ENCODE measurements at regions not wholly inside any gene's neighbourhood (a gene's known extent, or its start where the extent isn't known, plus 50 kb on each side); places are given as distances from the start of the nearest gene placed in this dataset.

- peaks cover 0 to 7% of the 10 kb centered on the region in 2 donors for H3K9me3 ChIP-seq
- no peaks in the 10 kb centered on the region for H3K36me3 ChIP-seq
- no peaks in the 10 kb centered on the region for H3K27me3 ChIP-seq
- DNase-seq (ENCODE audit: low spot score): no peak
- no peak overlapping the region for H3K4me3 ChIP-seq
- no peaks in the 10 kb centered on the region for H3K4me1 ChIP-seq
- TF ChIP-seq CTCF (IDR thresholded peaks at IDR 0.05): no peak
- no peak overlapping the region for H3K27ac ChIP-seq
Measured at GRCh38 chr11:21771097-21771496, 421.8 kb upstream of the ANO5 start.

GRCh38 chr11:21774212-21774611 is 418.7 kb upstream of the ANO5 start:
- Histone ChIP-seq H3K36me3 (no peaks in the 10 kb centered on the region), H3K4me1 (no peaks in the 10 kb centered on the region), H3K27me3 (no peaks in the 10 kb centered on the region), H3K9me3 (peaks cover 0 to 7% of the 10 kb centered on the region in 2 donors), H3K27ac (peak overlapping the region in 1 of 2 donors; percentile 35), H3K4me3 (no peak overlapping the region)
- DNase-seq (ENCODE audit: low spot score): no peak
- TF ChIP-seq CTCF (IDR thresholded peaks at IDR 0.05): no peak

DNA sequence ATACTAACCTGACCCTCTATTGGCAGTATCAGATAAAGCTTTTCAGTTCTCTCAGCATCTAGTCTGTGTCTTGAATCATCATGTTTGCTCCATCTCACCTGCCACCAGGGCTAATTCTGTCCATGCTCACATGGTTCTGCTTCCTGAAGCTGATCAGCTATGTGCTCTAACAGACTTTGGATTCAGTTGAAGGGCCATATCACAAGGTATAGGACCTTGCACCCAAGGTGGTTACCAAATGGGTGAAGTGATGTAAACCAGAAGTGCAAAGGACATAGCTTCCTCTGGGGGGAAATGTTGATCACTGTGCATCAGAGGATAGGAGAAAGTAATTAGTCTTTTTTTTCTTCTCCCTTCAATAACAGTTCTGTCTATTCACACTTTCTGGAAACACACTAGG is 417.0 kb upstream of the ANO5 start:
- Histone ChIP-seq H3K4me1 (no peaks in the 10 kb centered on the region), H3K27me3 (no peaks in the 10 kb centered on the region), H3K9me3 (peaks cover 0 to 7% of the 10 kb centered on the region in 2 donors), H3K36me3 (no peaks in the 10 kb centered on the region), H3K27ac (no peak overlapping the region), H3K4me3 (no peak overlapping the region)
- no peak for TF ChIP-seq CTCF (IDR thresholded peaks at IDR 0.05)
- no peak for DNase-seq (ENCODE audit: low spot score)

GRCh38 chr11:21783954-21784353 is 408.9 kb upstream of the ANO5 start:
- Histone ChIP-seq H3K4me1 (no peaks in the 10 kb centered on the region), H3K36me3 (no peaks in the 10 kb centered on the region), H3K27ac (no peak overlapping the region), H3K9me3 (no peaks in the 10 kb centered on the region), H3K27me3 (no peaks in the 10 kb centered on the region), H3K4me3 (no peak overlapping the region)
- no peak for DNase-seq (ENCODE audit: low spot score)
- no peak for TF ChIP-seq CTCF (IDR thresholded peaks at IDR 0.05)

- H3K27me3 ChIP-seq: no peaks in the 10 kb centered on the region
- no peak overlapping the region for H3K27ac ChIP-seq
- peaks cover 0 to 4% of the 10 kb centered on the region in 2 donors for H3K9me3 ChIP-seq
- DNase-seq (ENCODE audit: low spot score): no peak
- TF ChIP-seq CTCF (IDR thresholded peaks at IDR 0.05): no peak
- no peaks in the 10 kb centered on the region for H3K36me3 ChIP-seq
- H3K4me1 ChIP-seq: no peaks in the 10 kb centered on the region
- H3K4me3 ChIP-seq: no peak overlapping the region
Measured at GRCh38 chr11:21785351-21785750, 407.5 kb upstream of the ANO5 start.

- Histone ChIP-seq H3K9me3 (peaks cover 0 to 3% of the 10 kb centered on the region in 2 donors), H3K27ac (no peak overlapping the region), H3K36me3 (no peaks in the 10 kb centered on the region), H3K27me3 (no peaks in the 10 kb centered on the region), H3K4me3 (no peak overlapping the region), H3K4me1 (no peaks in the 10 kb centered on the region)
- TF ChIP-seq CTCF (IDR thresholded peaks at IDR 0.05): no peak
- DNase-seq (ENCODE audit: low spot score): no peak
Measured at GRCh38 chr11:21794306-21794705, 398.6 kb upstream of the ANO5 start.
